Activated naive CD4-positive, alpha-beta T cell treated with anti-CD3 and anti-CD28 coated beads for 36 hours (primary cell): ENCODE measurements at regions not wholly inside any gene's neighbourhood (a gene's known extent, or its start where the extent isn't known, plus 50 kb on each side); places are given as distances from the start of the nearest gene placed in this dataset.

Experiments
- CTCF ChIA-PET: fragments of 350-600 bp; sonication (Branson Sonifier 250); formaldehyde crosslinking; loops from one replicate; lab custom pipeline; 2021; ENCODE audit warnings: antibody characterized with exemption; lab: Charles Lee
- DNase-seq: peaks from one replicate; pipeline ENCODE4 v3.0.0-alpha.2; 2020
- H3K27ac Mint-ChIP-seq: one replicate; pipeline ENCODE4 v1.8.0; 2021; ENCODE audit warnings: mild to moderate bottlenecking, mixed read lengths
- H3K27me3 Mint-ChIP-seq: one replicate; pipeline ENCODE4 v1.8.0; 2021; ENCODE audit warnings: low read depth, mixed read lengths
- H3K36me3 Mint-ChIP-seq: one replicate; pipeline ENCODE4 v1.8.0; 2021; ENCODE audit warnings: low read depth, mixed read lengths
- H3K4me1 Mint-ChIP-seq: one replicate; pipeline ENCODE4 v1.8.0; 2021; ENCODE audit warnings: low read depth, mixed read lengths
- H3K4me3 Mint-ChIP-seq: one replicate; pipeline ENCODE4 v1.8.0; 2021; ENCODE audit warnings: mild to moderate bottlenecking, moderate library complexity, mixed read lengths
- H3K9me3 Mint-ChIP-seq: one replicate; pipeline ENCODE4 v1.8.0; 2021; ENCODE audit warnings: mixed read lengths
- intact Hi-C: fragments of 100-400 bp; cut with micrococcal nuclease; formaldehyde crosslinking; loops from one replicate; pipeline ENCODE4 v1.15.1; 2023

- CTCF ChIA-PET, result no interaction called here
- Mint-ChIP-seq H3K4me1 (no peaks in the 10 kb centered on the region), H3K9me3 (no peaks in the 10 kb centered on the region), H3K27ac (no peak overlapping the region), H3K27me3 (no peaks in the 10 kb centered on the region), H3K4me3 (no peak overlapping the region), H3K36me3 (no peaks in the 10 kb centered on the region)
- DNase-seq, result no peak
- intact Hi-C loops, result no loop called here
These were observed 352.0 kb downstream of the PARP8 start for GRCh38 chr5:51018423-51018822.

- DNase-seq, result no peak
- intact Hi-C loops, result no loop called here
- Mint-ChIP-seq H3K36me3 (no peaks in the 10 kb centered on the region), H3K4me3 (no peak overlapping the region), H3K9me3 (peaks cover 2% of the 10 kb centered on the region), H3K4me1 (no peaks in the 10 kb centered on the region), H3K27me3 (peaks cover 4% of the 10 kb centered on the region), H3K27ac (no peak overlapping the region)
- CTCF ChIA-PET, result no interaction called here
These were observed 357.8 kb downstream of the PARP8 start for GRCh38 chr5:51024263-51024662.

GRCh38 chr5:51027271-51027670 lies 356.0 kb upstream of the ISL1 start:
- no peak for DNase-seq
- Mint-ChIP-seq H3K9me3 (peaks cover 4% of the 10 kb centered on the region), H3K4me3 (no peak overlapping the region), H3K36me3 (no peaks in the 10 kb centered on the region), H3K27me3 (peaks cover 5% of the 10 kb centered on the region), H3K4me1 (peaks cover 2% of the 10 kb centered on the region), H3K27ac (no peak overlapping the region)
- intact Hi-C loops, result no loop called here
- CTCF ChIA-PET, result no interaction called here

GRCh38 chr5:51028394-51028793 lies 354.9 kb upstream of the ISL1 start:
- intact Hi-C loops, result no loop called here
- no peak for DNase-seq
- Mint-ChIP-seq H3K4me3 (no peak overlapping the region), H3K36me3 (no peaks in the 10 kb centered on the region), H3K4me1 (peaks cover 2% of the 10 kb centered on the region), H3K27me3 (peaks cover 5% of the 10 kb centered on the region), H3K9me3 (peaks cover 4% of the 10 kb centered on the region), H3K27ac (no peak overlapping the region)
- CTCF ChIA-PET, result no interaction called here

- CTCF ChIA-PET, result no interaction called here
- no peak overlapping the region for H3K27ac Mint-ChIP-seq
- H3K9me3 Mint-ChIP-seq, result peaks cover 4% of the 10 kb centered on the region
These were observed 350.0 kb upstream of the ISL1 start for GRCh38 chr5:51033215-51033614.

GRCh38 chr5:51034222-51034901 lies 348.9 kb upstream of the ISL1 start:
- H3K9me3 Mint-ChIP-seq, result peaks cover 1% of the 10 kb centered on the region
- DNase-seq, result no peak
- no peak overlapping the region for H3K4me3 Mint-ChIP-seq
- H3K27me3 Mint-ChIP-seq, result peaks cover 1% of the 10 kb centered on the region
- peaks cover 2% of the 10 kb centered on the region for H3K4me1 Mint-ChIP-seq
- H3K36me3 Mint-ChIP-seq, result no peaks in the 10 kb centered on the region
- CTCF ChIA-PET, result no interaction called here
- H3K27ac Mint-ChIP-seq, result no peak overlapping the region
- intact Hi-C loops, result no loop called here

More at GRCh38 chr5:51033215-51033614, 350.0 kb upstream of the ISL1 start:
- intact Hi-C loops, result no loop called here
- H3K4me3 Mint-ChIP-seq, result no peak overlapping the region
- H3K36me3 Mint-ChIP-seq, result no peaks in the 10 kb centered on the region
- peaks cover 3% of the 10 kb centered on the region for H3K27me3 Mint-ChIP-seq
- H3K4me1 Mint-ChIP-seq, result peaks cover 2% of the 10 kb centered on the region
- DNase-seq, result no peak

- no peaks in the 10 kb centered on the region for H3K36me3 Mint-ChIP-seq
- no peak for DNase-seq
- H3K27me3 Mint-ChIP-seq, result peaks cover 2% of the 10 kb centered on the region
- intact Hi-C loops, result no loop called here
- no peaks in the 10 kb centered on the region for H3K9me3 Mint-ChIP-seq
- CTCF ChIA-PET, result no interaction called here
- H3K4me1 Mint-ChIP-seq, result no peaks in the 10 kb centered on the region
- H3K4me3 Mint-ChIP-seq, result no peak overlapping the region
- no peak overlapping the region for H3K27ac Mint-ChIP-seq
These were observed 343.6 kb upstream of the ISL1 start for GRCh38 chr5:51039424-51040329.

GRCh38 chr5:51043745-51044144 lies 339.5 kb upstream of the ISL1 start:
- CTCF ChIA-PET, result no interaction called here
- H3K9me3 Mint-ChIP-seq, result no peaks in the 10 kb centered on the region
- no peak overlapping the region for H3K27ac Mint-ChIP-seq
- intact Hi-C loops, result no loop called here
- no peaks in the 10 kb centered on the region for H3K36me3 Mint-ChIP-seq
- H3K4me1 Mint-ChIP-seq, result no peaks in the 10 kb centered on the region
- DNase-seq, result no peak
- H3K4me3 Mint-ChIP-seq, result no peak overlapping the region
- peaks cover 2% of the 10 kb centered on the region for H3K27me3 Mint-ChIP-seq

GRCh38 chr5:51047369-51047768 lies 335.9 kb upstream of the ISL1 start:
- CTCF ChIA-PET, result no interaction called here
- Mint-ChIP-seq H3K27me3 (no peaks in the 10 kb centered on the region), H3K4me1 (no peaks in the 10 kb centered on the region), H3K36me3 (no peaks in the 10 kb centered on the region), H3K4me3 (no peak overlapping the region), H3K27ac (no peak overlapping the region), H3K9me3 (peaks cover 2% of the 10 kb centered on the region)
- intact Hi-C loops, result no loop called here
- DNase-seq, result no peak

- no peak for DNase-seq
- H3K9me3 Mint-ChIP-seq, result peaks cover 2% of the 10 kb centered on the region
- no peak overlapping the region for H3K4me3 Mint-ChIP-seq
- CTCF ChIA-PET, result no interaction called here
- intact Hi-C loops, result no loop called here
- H3K27me3 Mint-ChIP-seq, result no peaks in the 10 kb centered on the region
- H3K27ac Mint-ChIP-seq, result no peak overlapping the region
- H3K36me3 Mint-ChIP-seq, result no peaks in the 10 kb centered on the region
- no peaks in the 10 kb centered on the region for H3K4me1 Mint-ChIP-seq
These were observed 329.9 kb upstream of the ISL1 start for GRCh38 chr5:51053361-51053760.

- Mint-ChIP-seq H3K27me3 (no peaks in the 10 kb centered on the region), H3K27ac (no peak overlapping the region), H3K4me1 (no peaks in the 10 kb centered on the region), H3K4me3 (no peak overlapping the region), H3K9me3 (peaks cover 14% of the 10 kb centered on the region), H3K36me3 (no peaks in the 10 kb centered on the region)
- intact Hi-C loops, result no loop called here
- DNase-seq, result no peak
- CTCF ChIA-PET, result no interaction called here
These were observed 322.3 kb upstream of the ISL1 start for GRCh38 chr5:51060953-51061352.

- intact Hi-C loops, result no loop called here
- H3K9me3 Mint-ChIP-seq, result peaks cover 32% of the 10 kb centered on the region
- H3K27me3 Mint-ChIP-seq, result no peaks in the 10 kb centered on the region
- CTCF ChIA-PET, result no interaction called here
- H3K36me3 Mint-ChIP-seq, result no peaks in the 10 kb centered on the region
- H3K4me3 Mint-ChIP-seq, result no peak overlapping the region
- H3K27ac Mint-ChIP-seq, result no peak overlapping the region
- H3K4me1 Mint-ChIP-seq, result no peaks in the 10 kb centered on the region
- no peak for DNase-seq
These were observed 310.3 kb upstream of the ISL1 start for GRCh38 chr5:51072937-51073336.

- no peaks in the 10 kb centered on the region for H3K4me1 Mint-ChIP-seq
- CTCF ChIA-PET, result interaction anchor here (0.6 kb wide), 1 partner anchor 304 kb away, joined by 4 read pairs; no protein-coding TSS in a partner anchor
- intact Hi-C loops, result no loop called here
- no peaks in the 10 kb centered on the region for H3K36me3 Mint-ChIP-seq
- no peaks in the 10 kb centered on the region for H3K27me3 Mint-ChIP-seq
- H3K4me3 Mint-ChIP-seq, result no peak overlapping the region
- H3K9me3 Mint-ChIP-seq, result peaks cover 2% of the 10 kb centered on the region
- DNase-seq, result no peak
- H3K27ac Mint-ChIP-seq, result no peak overlapping the region
These were observed 300.5 kb upstream of the ISL1 start for GRCh38 chr5:51082741-51083140.
